Endothelial cell of umbilical vein (primary cell): ENCODE measurements at regions not wholly inside any gene's neighbourhood (a gene's known extent, or its start where the extent isn't known, plus 50 kb on each side); places are given as distances from the start of the nearest gene placed in this dataset.

ENCODE experiments used
- BruUV-seq: library from RNA; stranded (reverse); fragments of 400-500 nt; replicated peaks from 2 replicates; lab custom pipeline; 2021; lab: Mats Ljungman, UMichigan
- CTCF ChIA-PET: fragments of 300-600, 350-600 bp; sonication (Branson Sonifier 250); formaldehyde crosslinking; loops from one replicate; lab custom pipeline; 2021; ENCODE audit warnings: antibody characterized with exemption, inconsistent platforms; lab: Charles Lee
- POLR2A ChIA-PET: fragments of 300-600, 350-600 bp; sonication (Branson Sonifier 250); formaldehyde crosslinking; loops from one replicate; lab custom pipeline; 2021; ENCODE audit warnings: antibody characterized with exemption, inconsistent platforms; lab: Charles Lee
- DNase-seq: peaks from one replicate; pipeline ENCODE4 v3.0.0-alpha.2; 2011; ENCODE audit warnings: low read depth, low spot score
- FAIRE-seq: peaks from 2 replicates; lab custom pipeline; 2011; peaks lifted over from hg19 to GRCh38; lab: Jason Lieb, UNC
- H2AFZ ChIP-seq: 2 replicates; pipeline ENCODE4 v1.6.0; 2012; ENCODE audit warnings: low read depth, low read length, control low read depth, inconsistent platforms
- H3K27ac ChIP-seq: 2 replicates; pipeline ENCODE4 v1.5.1; 2011; ENCODE audit warnings: low read depth, mild to moderate bottlenecking, control low read depth, low read length, moderate library complexity; ENCODE audit not compliant: insufficient read depth
- H3K27me3 ChIP-seq, 2 experiments: 2 replicates each; pipeline versions ENCODE4 v1.6.0 to v1.6.1; 2011; ENCODE audit warnings: low read length in 2 of 2, mixed read lengths in 1 of 2; ENCODE audit not compliant: control insufficient read depth in 2 of 2, insufficient read depth in 2 of 2
- H3K36me3 ChIP-seq, 2 experiments: 2 replicates in 1 of 2; 3 replicates in 1 of 2; pipeline ENCODE4 v1.5.1; 2011; ENCODE audit warnings: low read length in 2 of 2, mild to moderate bottlenecking in 1 of 2, moderate library complexity in 1 of 2; ENCODE audit not compliant: control insufficient read depth in 2 of 2, insufficient read depth in 2 of 2; ENCODE audit errors: extremely low read depth in 1 of 2
- H3K4me1 ChIP-seq: 3 replicates; pipeline ENCODE4 v1.5.1; 2011; ENCODE audit warnings: mild to moderate bottlenecking, low read length; ENCODE audit not compliant: control insufficient read depth, insufficient read depth; ENCODE audit errors: extremely low read depth
- H3K4me2 ChIP-seq: 2 replicates; pipeline ENCODE4 v1.6.1; 2011; ENCODE audit warnings: low read length, control low read depth, mixed read lengths; ENCODE audit not compliant: insufficient read depth
- H3K4me3 ChIP-seq, 3 experiments: fragments of 200-600 bp in 1 of 3; sonication (generic), shearing (Covaris generic) in 1 of 3; replicated peaks in 1 of 3; 2 replicates each; pipeline ENCODE4 v1.5.1; 2011 to 2016; ENCODE audit warnings: control low read depth in 3 of 3, low read length in 3 of 3, mild to moderate bottlenecking in 2 of 3, inconsistent platforms in 1 of 3, low read depth in 1 of 3, moderate library complexity in 1 of 3; ENCODE audit not compliant: insufficient read depth in 1 of 3
- H3K79me2 ChIP-seq: 2 replicates; pipeline ENCODE4 v1.6.0; 2012; ENCODE audit warnings: low read length, inconsistent platforms; ENCODE audit not compliant: control insufficient read depth, insufficient read depth
- H3K9ac ChIP-seq: replicated peaks from 2 replicates; pipeline ENCODE3; 2011; ENCODE audit warnings: low read length, control low read depth; ENCODE audit not compliant: insufficient read depth; ENCODE audit errors: extremely low read depth
- H3K9me1 ChIP-seq: replicated peaks from 3 replicates; pipeline ENCODE4 v1.6.0; 2011; ENCODE audit warnings: mild to moderate bottlenecking, low read length; ENCODE audit not compliant: control insufficient read depth, insufficient read depth; ENCODE audit errors: extremely low read depth
- H3K9me3 ChIP-seq: replicated peaks from 2 replicates; pipeline ENCODE4 v1.5.1; 2012; ENCODE audit warnings: low read length, inconsistent platforms; ENCODE audit not compliant: control insufficient read depth, insufficient read depth
- H4K20me1 ChIP-seq: replicated peaks from 2 replicates; pipeline ENCODE3; 2011; ENCODE audit warnings: mild to moderate bottlenecking, low read length; ENCODE audit not compliant: control insufficient read depth, insufficient read depth; ENCODE audit errors: extremely low read depth
- EZH2 ChIP-seq: IDR thresholded peaks from 2 replicates; pipeline ENCODE4 v1.6.1; 2012; ENCODE audit warnings: borderline replicate concordance, low read depth, mild to moderate bottlenecking, moderate library complexity, low read length, inconsistent platforms; ENCODE audit not compliant: severe bottlenecking
- FOS ChIP-seq: IDR thresholded peaks from 2 replicates; pipeline ENCODE4 v1.6.1; 2011; ENCODE audit warnings: mild to moderate bottlenecking, low read length, moderate library complexity, borderline replicate concordance; ENCODE audit not compliant: insufficient read depth
- GATA2 ChIP-seq: IDR thresholded peaks from 2 replicates; pipeline ENCODE4 v1.7.0; 2011; ENCODE audit warnings: low read depth, mild to moderate bottlenecking, moderate library complexity, mixed read lengths, low read length; ENCODE audit not compliant: insufficient read length, insufficient read depth
- JUN ChIP-seq: IDR thresholded peaks from 2 replicates; pipeline ENCODE4 v1.6.1; 2011; ENCODE audit warnings: borderline replicate concordance, low read depth; ENCODE audit not compliant: insufficient read length, insufficient read depth
- MYC ChIP-seq: IDR thresholded peaks from one replicate; pipeline ENCODE4 v1.6.1; 2011; ENCODE audit warnings: mild to moderate bottlenecking, low read depth, low read length
- POLR2A ChIP-seq: IDR thresholded peaks from 2 replicates; pipeline ENCODE4 v1.6.1; 2012; ENCODE audit warnings: low read depth, mild to moderate bottlenecking, control low read depth, low read length
- POLR2AphosphoS5 ChIP-seq: IDR thresholded peaks from 2 replicates; pipeline ENCODE4 v1.6.1; 2012; ENCODE audit warnings: low read depth, mild to moderate bottlenecking, control low read depth, low read length, moderate library complexity; ENCODE audit not compliant: insufficient read depth
- dilution Hi-C: fragments of 300-500 bp; cut with MboI; formaldehyde crosslinking; loops from one replicate; pipeline ENCODE4 v1.15.0; 2019; ENCODE audit warnings: low sequenced_read_pairs; ENCODE audit not compliant: extremely low pct_ligation_motif_present
- intact Hi-C: fragments of 100-400 bp; cut with micrococcal nuclease; formaldehyde crosslinking; loops from one replicate; pipeline ENCODE4 v1.10.0; 2022
- TF ChIP-seq, protein P1 (sequence below): IDR thresholded peaks from 2 replicates; pipeline ENCODE4 v1.6.1; 2011; ENCODE audit not compliant: insufficient read depth, insufficient read length
- TF ChIP-seq, protein P2 (sequence below), 2 donors: IDR thresholded peaks; 1 replicate in 1 of 2; 2 replicates in 1 of 2; pipeline ENCODE4 v1.5.1; 2011; ENCODE audit warnings: low read length in 2 of 2, mild to moderate bottlenecking in 2 of 2, moderate library complexity in 2 of 2, control low read depth in 1 of 2, inconsistent platforms in 1 of 2, low read depth in 1 of 2; ENCODE audit not compliant: insufficient read depth in 1 of 2; ENCODE audit errors: extremely low read depth in 1 of 2

DNA sequence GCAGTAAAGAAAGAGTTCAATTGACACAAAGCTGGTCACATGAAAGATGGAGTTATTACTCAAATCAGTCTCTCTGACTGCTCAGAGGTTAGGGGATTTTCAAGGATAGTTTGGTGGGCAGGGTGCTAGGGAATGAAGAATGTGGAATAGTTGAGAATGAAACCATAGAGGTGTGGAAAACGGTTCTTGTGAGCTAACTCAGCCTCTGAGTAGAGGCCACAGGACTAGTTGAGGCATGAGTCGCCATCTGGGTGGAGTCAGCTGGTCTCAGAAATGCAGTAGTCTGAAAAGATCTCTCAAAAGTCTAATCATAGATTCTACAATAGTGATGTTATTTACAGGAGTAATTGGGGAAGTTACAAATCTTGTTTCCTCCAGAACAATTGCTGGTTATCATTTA, 178.9 kb upstream of the SPEF2 start:
- Histone ChIP-seq H3K9me3 (no peaks in the 10 kb centered on the region), H3K36me3 (no peaks in the 10 kb centered on the region), H3K9ac (no peak overlapping the region), H3K79me2 (no peaks in the 10 kb centered on the region), H3K9me1 (no peaks in the 10 kb centered on the region), H3K27ac (no peak overlapping the region), H4K20me1 (no peaks in the 10 kb centered on the region), H3K27me3 (no peaks in the 10 kb centered on the region), H3K4me3 (no peak overlapping the region), H3K4me2 (no peak overlapping the region), H3K4me1 (no peaks in the 10 kb centered on the region), H2AFZ (no peak overlapping the region)
- ChIA-PET CTCF (no interaction called here), POLR2A (no interaction called here)
- intact Hi-C loops, result no loop called here
- FAIRE-seq, result no peak
- BruUV-seq, result no TSS peak
- no peak for DNase-seq
- TF ChIP-seq POLR2A, result no peak
- TF ChIP-seq FOS, result no peak
- TF ChIP-seq, protein P1, sequence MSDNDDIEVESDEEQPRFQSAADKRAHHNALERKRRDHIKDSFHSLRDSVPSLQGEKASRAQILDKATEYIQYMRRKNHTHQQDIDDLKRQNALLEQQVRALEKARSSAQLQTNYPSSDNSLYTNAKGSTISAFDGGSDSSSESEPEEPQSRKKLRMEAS, result no peak
- no peak for TF ChIP-seq POLR2AphosphoS5
- no peak for TF ChIP-seq JUN
- TF ChIP-seq EZH2, result no peak
- TF ChIP-seq, protein P2, sequence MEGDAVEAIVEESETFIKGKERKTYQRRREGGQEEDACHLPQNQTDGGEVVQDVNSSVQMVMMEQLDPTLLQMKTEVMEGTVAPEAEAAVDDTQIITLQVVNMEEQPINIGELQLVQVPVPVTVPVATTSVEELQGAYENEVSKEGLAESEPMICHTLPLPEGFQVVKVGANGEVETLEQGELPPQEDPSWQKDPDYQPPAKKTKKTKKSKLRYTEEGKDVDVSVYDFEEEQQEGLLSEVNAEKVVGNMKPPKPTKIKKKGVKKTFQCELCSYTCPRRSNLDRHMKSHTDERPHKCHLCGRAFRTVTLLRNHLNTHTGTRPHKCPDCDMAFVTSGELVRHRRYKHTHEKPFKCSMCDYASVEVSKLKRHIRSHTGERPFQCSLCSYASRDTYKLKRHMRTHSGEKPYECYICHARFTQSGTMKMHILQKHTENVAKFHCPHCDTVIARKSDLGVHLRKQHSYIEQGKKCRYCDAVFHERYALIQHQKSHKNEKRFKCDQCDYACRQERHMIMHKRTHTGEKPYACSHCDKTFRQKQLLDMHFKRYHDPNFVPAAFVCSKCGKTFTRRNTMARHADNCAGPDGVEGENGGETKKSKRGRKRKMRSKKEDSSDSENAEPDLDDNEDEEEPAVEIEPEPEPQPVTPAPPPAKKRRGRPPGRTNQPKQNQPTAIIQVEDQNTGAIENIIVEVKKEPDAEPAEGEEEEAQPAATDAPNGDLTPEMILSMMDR (IDR thresholded peaks at IDR 0.05; ENCODE audit: extremely low read depth in 1 of 2, insufficient read depth in 1 of 2, low read depth in 1 of 2, low read length in 2 of 2), result no peak
- no peak for TF ChIP-seq MYC
- no peak for TF ChIP-seq GATA2
- dilution Hi-C loops, result no loop called here
